ENCODE measurements at regions not wholly inside any gene's neighbourhood (a gene's known extent, or its start where the extent isn't known, plus 50 kb on each side); places are given as distances from the start of the nearest gene placed in this dataset.

- Histone ChIP-seq H3K27me3 (ENCODE audit: insufficient read depth, low read length) (peaks cover 2% of the 10 kb centered on the region), H3K36me3 (ENCODE audit: insufficient read depth, low read length) (no peaks in the 10 kb centered on the region), H3K79me2 (ENCODE audit: insufficient read depth, low read length) (no peaks in the 10 kb centered on the region), H3K27ac (ENCODE audit: low read depth, low read length) (no peak overlapping the region), H3K4me3 (ENCODE audit: insufficient read depth, low read depth, low read length) (no peak overlapping the region), H3K4me1 (ENCODE audit: insufficient read depth, low read length) (no peaks in the 10 kb centered on the region), H2AFZ (ENCODE audit: low read depth, low read length) (no peak overlapping the region), H4K20me1 (ENCODE audit: insufficient read depth, low read length) (no peaks in the 10 kb centered on the region), H3K4me2 (ENCODE audit: low read length) (no peak overlapping the region), H3K9me3 (ENCODE audit: insufficient read depth, low read depth, low read length) (no peaks in the 10 kb centered on the region), H3K9ac (ENCODE audit: low read length) (no peak overlapping the region)
- no peak overlapping the region for H3K27ac Mint-ChIP-seq (ENCODE audit: unreplicated experiment)
- H3K9me3 Mint-ChIP-seq (ENCODE audit: unreplicated experiment): no peaks in the 10 kb centered on the region
- no peak for FAIRE-seq
- no peaks in the 10 kb centered on the region for H3K4me1 Mint-ChIP-seq (ENCODE audit: low read depth, unreplicated experiment)
- TF ChIP-seq EZH2 (IDR thresholded peaks at IDR 0.05; ENCODE audit: insufficient read depth, low read length): no peak
- no peak for TF ChIP-seq CTCF (IDR thresholded peaks at IDR 0.05; ENCODE audit: insufficient read depth, low read depth, low read length)
- peaks cover 12% of the 10 kb centered on the region for H3K27me3 Mint-ChIP-seq (ENCODE audit: low read depth, unreplicated experiment)
- no peaks in the 10 kb centered on the region for H3K36me3 Mint-ChIP-seq (ENCODE audit: low read depth, unreplicated experiment)
- H3K4me3 Mint-ChIP-seq (ENCODE audit: unreplicated experiment): no peak overlapping the region
- DNase-seq (ENCODE audit: low read depth): no peak
These were observed 127.4 kb upstream of the TRIM2 start for GRCh38 chr4:153076861-153077260.

- H3K27me3 Mint-ChIP-seq (ENCODE audit: low read depth, unreplicated experiment): peaks cover 17% of the 10 kb centered on the region
- Histone ChIP-seq H3K9ac (ENCODE audit: low read length) (no peak overlapping the region), H4K20me1 (ENCODE audit: insufficient read depth, low read length) (no peaks in the 10 kb centered on the region), H3K9me3 (ENCODE audit: insufficient read depth, low read depth, low read length) (no peaks in the 10 kb centered on the region), H3K27me3 (ENCODE audit: insufficient read depth, low read length) (peaks cover 2% of the 10 kb centered on the region), H3K4me2 (ENCODE audit: low read length) (no peak overlapping the region), H3K4me3 (ENCODE audit: insufficient read depth, low read depth, low read length) (no peak overlapping the region), H2AFZ (ENCODE audit: low read depth, low read length) (no peak overlapping the region), H3K4me1 (ENCODE audit: insufficient read depth, low read length) (peaks cover 6% of the 10 kb centered on the region), H3K36me3 (ENCODE audit: insufficient read depth, low read length) (no peaks in the 10 kb centered on the region), H3K27ac (ENCODE audit: low read depth, low read length) (no peak overlapping the region), H3K79me2 (ENCODE audit: insufficient read depth, low read length) (no peaks in the 10 kb centered on the region)
- no peaks in the 10 kb centered on the region for H3K36me3 Mint-ChIP-seq (ENCODE audit: low read depth, unreplicated experiment)
- H3K4me1 Mint-ChIP-seq (ENCODE audit: low read depth, unreplicated experiment): peaks cover 9% of the 10 kb centered on the region
- TF ChIP-seq EZH2 (IDR thresholded peaks at IDR 0.05; ENCODE audit: insufficient read depth, low read length): no peak
- TF ChIP-seq CTCF (IDR thresholded peaks at IDR 0.05; ENCODE audit: insufficient read depth, low read depth, low read length): no peak
- DNase-seq (ENCODE audit: low read depth) (no peak), FAIRE-seq (no peak)
- H3K4me3 Mint-ChIP-seq (ENCODE audit: unreplicated experiment): no peak overlapping the region
- no peak overlapping the region for H3K27ac Mint-ChIP-seq (ENCODE audit: unreplicated experiment)
- H3K9me3 Mint-ChIP-seq (ENCODE audit: unreplicated experiment): no peaks in the 10 kb centered on the region
These were observed 124.3 kb upstream of the TRIM2 start for GRCh38 chr4:153079857-153080391.

- DNase-seq (ENCODE audit: low read depth) (no peak), FAIRE-seq (no peak)
- H3K36me3 ChIP-seq (ENCODE audit: insufficient read depth, low read length): no peaks in the 10 kb centered on the region
- H3K79me2 ChIP-seq (ENCODE audit: insufficient read depth, low read length): no peaks in the 10 kb centered on the region
- Mint-ChIP-seq H3K4me1 (ENCODE audit: low read depth, unreplicated experiment) (peaks cover 13% of the 10 kb centered on the region), H3K27me3 (ENCODE audit: low read depth, unreplicated experiment) (peaks cover 20% of the 10 kb centered on the region), H3K36me3 (ENCODE audit: low read depth, unreplicated experiment) (no peaks in the 10 kb centered on the region), H3K4me3 (ENCODE audit: unreplicated experiment) (no peak overlapping the region), H3K27ac (ENCODE audit: unreplicated experiment) (no peak overlapping the region), H3K9me3 (ENCODE audit: unreplicated experiment) (no peaks in the 10 kb centered on the region)
- H3K27me3 ChIP-seq (ENCODE audit: insufficient read depth, low read length): peaks cover 2% of the 10 kb centered on the region
- no peak overlapping the region for H3K4me2 ChIP-seq (ENCODE audit: low read length)
- H3K9ac ChIP-seq (ENCODE audit: low read length): no peak overlapping the region
- peaks cover 6% of the 10 kb centered on the region for H3K4me1 ChIP-seq (ENCODE audit: insufficient read depth, low read length)
- H4K20me1 ChIP-seq (ENCODE audit: insufficient read depth, low read length): no peaks in the 10 kb centered on the region
- no peaks in the 10 kb centered on the region for H3K9me3 ChIP-seq (ENCODE audit: insufficient read depth, low read depth, low read length)
- H2AFZ ChIP-seq (ENCODE audit: low read depth, low read length): no peak overlapping the region
- no peak overlapping the region for H3K4me3 ChIP-seq (ENCODE audit: insufficient read depth, low read depth, low read length)
- TF ChIP-seq EZH2 (IDR thresholded peaks at IDR 0.05; ENCODE audit: insufficient read depth, low read length) (no peak), CTCF (IDR thresholded peaks at IDR 0.05; ENCODE audit: insufficient read depth, low read depth, low read length) (no peak)
- no peak overlapping the region for H3K27ac ChIP-seq (ENCODE audit: low read depth, low read length)
These were observed 123.2 kb upstream of the TRIM2 start for GRCh38 chr4:153081006-153081580.

Measured in astrocyte (in vitro differentiated cells and primary cell).